K562 (cell line): ENCODE measurements at regions not wholly inside any gene's neighbourhood (a gene's known extent, or its start where the extent isn't known, plus 50 kb on each side); places are given as distances from the start of the nearest gene placed in this dataset.

Source experiments
- ATAC-seq: fragments of 200-7000 bp; cut with Tn5 transposase; 3 replicates; pipeline ENCODE4 v1.9.1; 2020; ENCODE audit warnings: moderate library complexity
- BruUV-seq: library from RNA; stranded (reverse); fragments of 400-500 nt; replicated peaks from 2 replicates; lab custom pipeline; 2021; lab: Mats Ljungman, UMichigan
- CTCF ChIA-PET: fragments of 300-600 bp; formaldehyde crosslinking; extraction: SDS; loops from one replicate; lab custom pipeline; 2021; ENCODE audit warnings: low intra/inter-chr PET ratio; lab: Yijun Ruan, JAX
- POLR2A ChIA-PET: fragments of 300-600, 350-650 bp; sonication (Branson Sonifier 250); formaldehyde crosslinking; extraction: SDS; loops from one replicate; lab custom pipeline; 2021; ENCODE audit warnings: antibody characterized with exemption, inconsistent platforms; lab: Yijun Ruan, JAX
- DNase-seq, 4 experiments: peaks; one replicate each; pipeline versions ENCODE4 v3.0.0 to v3.0.0-alpha.2; 2011 to 2018; ENCODE audit warnings: low spot score in 3 of 4, mixed read lengths in 3 of 4; ENCODE audit errors: extremely low read depth in 1 of 4
- FAIRE-seq: peaks from 2 replicates; lab custom pipeline; 2011; peaks lifted over from hg19 to GRCh38; lab: Jason Lieb, UNC
- H2AFZ ChIP-seq: 2 replicates; pipeline ENCODE4 v1.6.0; 2011; ENCODE audit warnings: low read depth, low read length, control low read depth, inconsistent platforms
- H3K27ac ChIP-seq: fragments of 200-600 bp; 3 replicates; pipeline ENCODE4 v1.8.0; 2011; ENCODE audit warnings: low read depth, mild to moderate bottlenecking, control low read depth, inconsistent platforms, low read length, moderate library complexity, mixed read lengths; ENCODE audit errors: extremely low read depth
- H3K27me3 ChIP-seq, 2 experiments: fragments of 300-600 bp in 1 of 2; 2 replicates in 1 of 2; 3 replicates in 1 of 2; pipeline versions ENCODE4 v1.6.0 to v1.8.0; 2011; ENCODE audit warnings: inconsistent platforms in 2 of 2, low read length in 2 of 2, mild to moderate bottlenecking in 1 of 2, mixed read lengths in 1 of 2, moderate library complexity in 1 of 2; ENCODE audit not compliant: control insufficient read depth in 2 of 2, insufficient read depth in 2 of 2
- H3K36me3 ChIP-seq: fragments of 300-600 bp; 3 replicates; pipeline ENCODE4 v1.8.0; 2011; ENCODE audit warnings: mild to moderate bottlenecking, low read length, inconsistent platforms; ENCODE audit not compliant: control insufficient read depth, insufficient read depth
- H3K4me1 ChIP-seq, 2 experiments: fragments of 200-600 bp in 1 of 2; replicated peaks in 1 of 2; 2 replicates in 1 of 2; 3 replicates in 1 of 2; pipeline versions ENCODE4 v1.5.1 to v1.8.0; 2011; ENCODE audit warnings: inconsistent platforms in 2 of 2, low read length in 2 of 2, mild to moderate bottlenecking in 1 of 2, mixed read lengths in 1 of 2, moderate library complexity in 1 of 2; ENCODE audit not compliant: control insufficient read depth in 2 of 2, insufficient read depth in 2 of 2
- H3K4me2 ChIP-seq: 2 replicates; pipeline ENCODE4 v1.6.1; 2011; ENCODE audit warnings: low read length, control low read depth, inconsistent platforms, mixed read lengths; ENCODE audit not compliant: insufficient read depth
- H3K4me3 ChIP-seq: fragments of 200-600 bp; sonication (generic), shearing (Covaris generic); 2 replicates; pipeline ENCODE4 v1.5.1; 2016; ENCODE audit warnings: control low read depth, inconsistent platforms
- H3K79me2 ChIP-seq: fragments of 200-600 bp; 3 replicates; pipeline ENCODE4 v1.8.0; 2011; ENCODE audit warnings: low read length, inconsistent platforms; ENCODE audit not compliant: control insufficient read depth, insufficient read depth
- H3K9ac ChIP-seq, 2 experiments: 2 replicates each; pipeline versions ENCODE4 v1.6.0 to v1.6.1; 2011; ENCODE audit warnings: low read depth in 2 of 2, low read length in 2 of 2, control low read depth in 1 of 2, inconsistent platforms in 1 of 2, mild to moderate bottlenecking in 1 of 2, mixed read lengths in 1 of 2; ENCODE audit not compliant: insufficient read depth in 1 of 2
- H3K9me1 ChIP-seq: one replicate; pipeline ENCODE4 v1.6.0; 2011; ENCODE audit warnings: inconsistent platforms, mild to moderate bottlenecking, low read length, moderate library complexity; ENCODE audit not compliant: control insufficient read depth, insufficient read depth
- H3K9me3 ChIP-seq: replicated peaks from 2 replicates; pipeline ENCODE4 v1.5.1; 2011; ENCODE audit warnings: low read depth, low read length, inconsistent platforms; ENCODE audit not compliant: control insufficient read depth, insufficient read depth
- H4K20me1 ChIP-seq: replicated peaks from 2 replicates; pipeline ENCODE4 v1.6.1; 2011; ENCODE audit warnings: low read length, inconsistent platforms, mixed read lengths; ENCODE audit not compliant: control insufficient read depth, insufficient read depth
- E2F3 ChIP-seq: fragments of 250-450 bp; sonication (Bioruptor Pico); IDR thresholded peaks from 2 replicates; pipeline ENCODE4 v1.4.0; 2020; ENCODE audit warnings: mild to moderate bottlenecking
- EP400 ChIP-seq: fragments of 450-650 bp; IDR thresholded peaks from 2 replicates; pipeline ENCODE4 v1.6.1; 2017; ENCODE audit warnings: antibody characterized with exemption, mild to moderate bottlenecking, moderate library complexity
- GABPA ChIP-seq: fragments of 200-800 bp; sonication (Bioruptor generic); conservative IDR thresholded peaks from 2 replicates; pipeline ENCODE4 v1.6.1; 2016; ENCODE audit warnings: low read depth, missing genetic modification characterization, missing compliant biosample characterization
- HEY1 ChIP-seq: fragments of 250-450 bp; sonication (Bioruptor Pico); IDR thresholded peaks from 2 replicates; pipeline ENCODE4 v1.5.0; 2020; ENCODE audit warnings: mild to moderate bottlenecking, moderate library complexity, borderline replicate concordance
- KDM1A ChIP-seq, 2 experiments: fragments of 450-650 bp; IDR thresholded peaks; 2 replicates each; pipeline ENCODE4 v1.6.1; 2016; ENCODE audit warnings: mild to moderate bottlenecking in 2 of 2
- MBD2 ChIP-seq: sonication (generic); IDR thresholded peaks from 2 replicates; pipeline ENCODE4 v1.6.1; 2016; ENCODE audit warnings: low read depth, borderline replicate concordance
- NEUROD1 ChIP-seq: fragments of 150-350 bp; IDR thresholded peaks from 2 replicates; pipeline ENCODE4 v1.6.1; 2014; ENCODE audit warnings: borderline replicate concordance, low read length, low read depth; ENCODE audit not compliant: partially characterized antibody
- NFIX ChIP-seq: fragments of 250-450 bp; sonication (Bioruptor Pico); IDR thresholded peaks from 2 replicates; pipeline ENCODE4 v1.4.0; 2020; ENCODE audit warnings: low read depth, mild to moderate bottlenecking, moderate library complexity
- PHTF2 ChIP-seq: fragments of 250-450 bp; sonication (Bioruptor Pico); IDR thresholded peaks from 2 replicates; pipeline ENCODE4 v1.5.0; 2021; ENCODE audit warnings: mild to moderate bottlenecking
- SRF ChIP-seq, 2 experiments: fragments of 250-450, 450-650 bp in 1 of 2; sonication (Bioruptor Pico) in 1 of 2; sonication (generic) in 1 of 2; formaldehyde crosslinking; IDR thresholded peaks; 2 replicates each; pipeline versions ENCODE4 v1.5.0 to v1.5.1; 2020 to 2022; ENCODE audit warnings: mild to moderate bottlenecking in 1 of 2, missing genetic modification reagents in 1 of 2
- TSC22D4 ChIP-seq: fragments of 450-650 bp; IDR thresholded peaks from 2 replicates; pipeline ENCODE4 v1.6.1; 2016; ENCODE audit warnings: missing genetic modification characterization, missing biosample characterization, control low read depth
- ZNF354B ChIP-seq: fragments of 250-450 bp; sonication (Bioruptor Pico); IDR thresholded peaks from 2 replicates; pipeline ENCODE4 v1.4.0; 2020
- ZNF431 ChIP-seq: sonication (generic); formaldehyde crosslinking; IDR thresholded peaks from 2 replicates; pipeline ENCODE4 v1.8.0; 2022; ENCODE audit warnings: mild to moderate bottlenecking, missing genetic modification reagents
- ZNF507 ChIP-seq: conservative IDR thresholded peaks from 2 replicates; pipeline ENCODE4 v1.6.1; 2017; ENCODE audit warnings: missing genetic modification characterization, missing compliant biosample characterization
- ZNF586 ChIP-seq: fragments of 450-650 bp; formaldehyde crosslinking; conservative IDR thresholded peaks from 2 replicates; pipeline ENCODE4 v1.4.0; 2020; ENCODE audit warnings: mild to moderate bottlenecking, moderate library complexity
- ZNF668 ChIP-seq: fragments of 250-450 bp; sonication (Bioruptor Pico); IDR thresholded peaks from 2 replicates; pipeline ENCODE4 v1.8.0; 2022; ENCODE audit warnings: mild to moderate bottlenecking, inconsistent platforms
- WGBS: fragments of 100-300 bp; shearing (Covaris generic); methylation state at CpG from one replicate; pipeline ENCODE4 v1.1.6; 2016; ENCODE audit warnings: low coverage, mixed read lengths; ENCODE audit not compliant: insufficient coverage; ENCODE audit errors: missing lambda C conversion rate; 5-methylcytosine and 5-hydroxymethylcytosine counted together
- in situ Hi-C: fragments of 300-500 bp; cut with MboI; formaldehyde crosslinking; loops from 4 replicates; pipeline ENCODE4 v1.15.0; 2018; ENCODE audit warnings: inconsistent platforms, mixed read lengths
- intact Hi-C: fragments of 100-400 bp; cut with micrococcal nuclease; formaldehyde crosslinking; loops from 2 replicates; pipeline ENCODE4 v1.14.2; 2022
- TF ChIP-seq, protein P1 (sequence below), 2 experiments: fragments of 450-650 bp in 1 of 2; sonication (generic) in 1 of 2; formaldehyde crosslinking in 1 of 2; IDR thresholded peaks in 1 of 2; conservative IDR thresholded peaks in 1 of 2; 2 replicates each; pipeline versions ENCODE4 v1.6.1 to v1.8.1; 2016 to 2023; ENCODE audit warnings: mild to moderate bottlenecking in 2 of 2, moderate library complexity in 2 of 2, inconsistent platforms in 1 of 2, missing genetic modification reagents in 1 of 2
- TF ChIP-seq, protein P2 (sequence below): fragments of 250-450 bp; sonication (Bioruptor Pico); IDR thresholded peaks from 2 replicates; pipeline ENCODE4 v1.8.0; 2021; ENCODE audit warnings: borderline replicate concordance, mild to moderate bottlenecking, moderate library complexity; ENCODE audit not compliant: poor library complexity, severe bottlenecking

- TF ChIP-seq GABPA (tag) (no peak), HEY1 (no peak), ZNF507 (tag) (no peak), ZNF354B (CRISPR knock-in tag) (no peak), NEUROD1 (no peak), ZNF586 (CRISPR knock-in tag) (no peak), MBD2 (no peak), EP400 (no peak), PHTF2 (no peak), ZNF668 (CRISPR knock-in tag) (no peak), SRF (CRISPR knock-in tag; IDR thresholded peaks at IDR 0.05) (no peak), KDM1A (IDR thresholded peaks at IDR 0.05) (no peak), TSC22D4 (tag) (no peak), NFIX (no peak), ZNF431 (no peak), E2F3 (CRISPR knock-in tag) (no peak)
- TF ChIP-seq, protein P1, sequence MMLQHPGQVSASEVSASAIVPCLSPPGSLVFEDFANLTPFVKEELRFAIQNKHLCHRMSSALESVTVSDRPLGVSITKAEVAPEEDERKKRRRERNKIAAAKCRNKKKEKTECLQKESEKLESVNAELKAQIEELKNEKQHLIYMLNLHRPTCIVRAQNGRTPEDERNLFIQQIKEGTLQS (IDR thresholded peaks at IDR 0.05): no peak
- TF ChIP-seq, protein P1 (CRISPR knock-in tag; conservative IDR thresholded peaks at IDR 0.05): no peak
- TF ChIP-seq, protein P2, sequence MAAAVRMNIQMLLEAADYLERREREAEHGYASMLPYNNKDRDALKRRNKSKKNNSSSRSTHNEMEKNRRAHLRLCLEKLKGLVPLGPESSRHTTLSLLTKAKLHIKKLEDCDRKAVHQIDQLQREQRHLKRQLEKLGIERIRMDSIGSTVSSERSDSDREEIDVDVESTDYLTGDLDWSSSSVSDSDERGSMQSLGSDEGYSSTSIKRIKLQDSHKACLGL (CRISPR knock-in tag): no peak
- no peak overlapping the region for H3K4me3 ChIP-seq
- H3K9me1 ChIP-seq: no peaks in the 10 kb centered on the region
- no peak overlapping the region for H2AFZ ChIP-seq
- H3K79me2 ChIP-seq: no peaks in the 10 kb centered on the region
- no peak overlapping the region for H3K4me2 ChIP-seq
- no peak overlapping the region for H3K9ac ChIP-seq
- intact Hi-C loops (no loop called here), in situ Hi-C loops (no loop called here)
- POLR2A ChIA-PET: interaction anchor here (0.5 kb wide), 1 partner anchor 13 kb away, joined by 4 read pairs; no protein-coding TSS in a partner anchor
- CTCF ChIA-PET: no interaction called here
- FAIRE-seq (no peak), DNase-seq (no peak), ATAC-seq (no peak)
- no peaks in the 10 kb centered on the region for H3K9me3 ChIP-seq
- no peaks in the 10 kb centered on the region for H3K4me1 ChIP-seq
- WGBS: 5% methylated on average over 1 of the region's 1 CpG
- peaks cover 4% of the 10 kb centered on the region; the same call in 1 of the 2 replicates for H4K20me1 ChIP-seq
- no peak overlapping the region for H3K27ac ChIP-seq
- no TSS peak for BruUV-seq
- no peaks in the 10 kb centered on the region for H3K36me3 ChIP-seq
- peaks cover 13 to 43% of the 10 kb centered on the region in 2 experiments; a peak in 4 of 5 replicates for H3K27me3 ChIP-seq
Measured at GRCh38 chr15:69537901-69538300, 85.3 kb downstream of the RPLP1 start.
